Sigmoid colon (tissue), 6 donors: ENCODE measurements at regions not wholly inside any gene's neighbourhood (a gene's known extent, or its start where the extent isn't known, plus 50 kb on each side); places are given as distances from the start of the nearest gene placed in this dataset.

Experiments used
- DNase-seq: peaks from one replicate; pipeline ENCODE4 v3.0.0-alpha.2; 2019
- H3K27ac ChIP-seq, 4 donors: fragments of 200-600 bp; sonication (generic); one replicate each; pipeline ENCODE4 v1.5.1; 2016 to 2019; ENCODE audit warnings: mild to moderate bottlenecking in 1 of 4
- H3K27me3 ChIP-seq, 3 donors: fragments of 200-600 bp; sonication (generic); one replicate each; pipeline ENCODE4 v1.5.1; 2019; ENCODE audit warnings: mild to moderate bottlenecking in 1 of 3
- H3K36me3 ChIP-seq, 4 donors: fragments of 200-600 bp; sonication (generic); one replicate each; pipeline ENCODE4 v1.5.1; 2016 to 2019
- H3K4me1 ChIP-seq, 4 donors: fragments of 200-600 bp; sonication (generic); one replicate each; pipeline ENCODE4 v1.5.1; 2017 to 2019
- H3K4me3 ChIP-seq, 4 donors: fragments of 200-600 bp; sonication (generic); one replicate each; pipeline ENCODE4 v1.5.1; 2017 to 2019; ENCODE audit warnings: mild to moderate bottlenecking in 2 of 4, moderate library complexity in 1 of 4
- H3K9me3 ChIP-seq, 4 donors: fragments of 200-600 bp in 3 of 4; sonication (generic) in 3 of 4; one replicate each; pipeline versions ENCODE4 v1.5.1 to v1.6.1; 2013 to 2019
- EP300 ChIP-seq, 4 donors: sonication (generic); formaldehyde crosslinking; IDR thresholded peaks; one replicate each; pipeline ENCODE4 v1.6.1; 2017; ENCODE audit warnings: antibody characterized with exemption in 4 of 4
- POLR2A ChIP-seq, 2 donors: fragments of 450-650 bp; IDR thresholded peaks; one replicate each; pipeline ENCODE4 v1.6.1; 2016; ENCODE audit warnings: antibody characterized with exemption in 2 of 2, mild to moderate bottlenecking in 2 of 2, moderate library complexity in 2 of 2
- POLR2AphosphoS5 ChIP-seq, 4 donors: sonication (generic); formaldehyde crosslinking; IDR thresholded peaks; one replicate each; pipeline ENCODE4 v1.6.1; 2017; ENCODE audit warnings: antibody characterized with exemption in 4 of 4
- WGBS, 2 donors: extraction: QIAGEN DNeasy Blood & Tissue Kit; methylation state at CpG; one replicate each; pipeline ENCODE4 v1.1.7; 2013; 5-methylcytosine and 5-hydroxymethylcytosine counted together
- intact Hi-C: fragments of 100-400 bp; cut with DNase I; formaldehyde crosslinking; loops from one replicate; pipeline ENCODE4 v1.15.1; 2023
- TF ChIP-seq, protein P1 (sequence below), 4 experiments: fragments of 450-650 bp in 3 of 4; fragments of 200-600 bp in 1 of 4; IDR thresholded peaks; one replicate each; pipeline ENCODE4 v1.5.1; 2016 to 2019; ENCODE audit warnings: antibody characterized with exemption in 4 of 4, mild to moderate bottlenecking in 3 of 4, moderate library complexity in 2 of 4
- donor health status: healthy with polysubstance abuse.
- donor health status: healthy.

GRCh38 chr3:153731071-153731470 lies 390.1 kb upstream of the ARHGEF26 start:
- no peaks in the 10 kb centered on the region for H3K36me3 ChIP-seq
- H3K27ac ChIP-seq: no peak overlapping the region
- H3K9me3 ChIP-seq: no peaks in the 10 kb centered on the region
- no peak overlapping the region for H3K4me3 ChIP-seq
- intact Hi-C loops: no loop called here
- TF ChIP-seq, protein P1, sequence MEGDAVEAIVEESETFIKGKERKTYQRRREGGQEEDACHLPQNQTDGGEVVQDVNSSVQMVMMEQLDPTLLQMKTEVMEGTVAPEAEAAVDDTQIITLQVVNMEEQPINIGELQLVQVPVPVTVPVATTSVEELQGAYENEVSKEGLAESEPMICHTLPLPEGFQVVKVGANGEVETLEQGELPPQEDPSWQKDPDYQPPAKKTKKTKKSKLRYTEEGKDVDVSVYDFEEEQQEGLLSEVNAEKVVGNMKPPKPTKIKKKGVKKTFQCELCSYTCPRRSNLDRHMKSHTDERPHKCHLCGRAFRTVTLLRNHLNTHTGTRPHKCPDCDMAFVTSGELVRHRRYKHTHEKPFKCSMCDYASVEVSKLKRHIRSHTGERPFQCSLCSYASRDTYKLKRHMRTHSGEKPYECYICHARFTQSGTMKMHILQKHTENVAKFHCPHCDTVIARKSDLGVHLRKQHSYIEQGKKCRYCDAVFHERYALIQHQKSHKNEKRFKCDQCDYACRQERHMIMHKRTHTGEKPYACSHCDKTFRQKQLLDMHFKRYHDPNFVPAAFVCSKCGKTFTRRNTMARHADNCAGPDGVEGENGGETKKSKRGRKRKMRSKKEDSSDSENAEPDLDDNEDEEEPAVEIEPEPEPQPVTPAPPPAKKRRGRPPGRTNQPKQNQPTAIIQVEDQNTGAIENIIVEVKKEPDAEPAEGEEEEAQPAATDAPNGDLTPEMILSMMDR (IDR thresholded peaks at IDR 0.05): no peak
- TF ChIP-seq EP300 (IDR thresholded peaks at IDR 0.05): no peak
- no peak for TF ChIP-seq POLR2AphosphoS5 (IDR thresholded peaks at IDR 0.05)
- TF ChIP-seq POLR2A (IDR thresholded peaks at IDR 0.05): no peak
- H3K4me1 ChIP-seq: peaks cover 0 to 27% (median 14%) of the 10 kb centered on the region in 4 donors
- DNase-seq: no peak
- WGBS, 2 donors: 25 to 73% methylated on average over 2 of the region's 2 CpGs
- H3K27me3 ChIP-seq: no peaks in the 10 kb centered on the region

DNA sequence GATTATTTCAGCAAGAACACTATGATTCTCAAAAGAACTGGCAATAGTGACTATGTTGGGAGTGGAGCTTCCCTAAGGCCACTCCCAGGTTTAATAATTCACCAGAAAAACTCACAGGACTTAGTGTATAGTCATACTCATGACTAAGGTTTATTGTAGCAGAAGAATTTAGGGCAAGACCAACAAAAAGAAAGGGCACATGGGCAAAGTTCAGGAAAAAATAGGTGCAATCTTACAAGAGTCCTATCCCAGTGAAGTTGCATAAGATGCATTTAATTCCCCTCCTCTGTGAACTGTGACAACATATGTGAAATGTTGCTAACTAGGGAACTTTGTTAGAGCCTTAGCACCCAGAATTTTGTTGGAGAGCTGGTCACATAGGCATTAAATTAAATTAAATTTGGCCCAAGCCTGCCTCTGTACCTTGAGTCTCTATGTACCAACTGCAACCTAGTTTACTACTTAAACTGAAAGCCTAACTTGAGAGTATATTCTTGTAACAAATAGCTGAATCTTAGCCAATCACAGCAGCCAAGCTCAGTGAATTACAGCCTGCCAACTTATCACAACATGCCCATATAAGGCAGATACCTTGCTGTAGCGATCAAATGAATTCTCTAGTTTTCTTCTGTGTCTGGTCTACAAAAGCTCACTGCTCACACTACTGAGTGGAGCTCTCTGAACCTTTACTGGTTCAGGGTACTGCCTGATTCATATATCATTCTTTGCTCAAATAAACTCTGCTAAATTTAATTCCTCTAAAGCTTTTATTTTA lies 386.2 kb upstream of the ARHGEF26 start:
- no peaks in the 10 kb centered on the region for H3K27me3 ChIP-seq
- TF ChIP-seq POLR2AphosphoS5 (IDR thresholded peaks at IDR 0.05) (peak in 3 of 4 donors; percentile 9 to 50 (median 41)), POLR2A (IDR thresholded peaks at IDR 0.05) (no peak)
- no peak for DNase-seq
- WGBS, 2 donors: 19 to 65% methylated on average over 1 of the region's 1 CpG
- H3K36me3 ChIP-seq: no peaks in the 10 kb centered on the region
- peak overlapping the region; percentile 55 to 73 (median 68) for H3K27ac ChIP-seq
- no peak overlapping the region for H3K4me3 ChIP-seq
- H3K9me3 ChIP-seq: no peaks in the 10 kb centered on the region
- peaks cover 0 to 31% (median 17%) of the 10 kb centered on the region in 4 donors for H3K4me1 ChIP-seq
- intact Hi-C loops: no loop called here

DNA sequence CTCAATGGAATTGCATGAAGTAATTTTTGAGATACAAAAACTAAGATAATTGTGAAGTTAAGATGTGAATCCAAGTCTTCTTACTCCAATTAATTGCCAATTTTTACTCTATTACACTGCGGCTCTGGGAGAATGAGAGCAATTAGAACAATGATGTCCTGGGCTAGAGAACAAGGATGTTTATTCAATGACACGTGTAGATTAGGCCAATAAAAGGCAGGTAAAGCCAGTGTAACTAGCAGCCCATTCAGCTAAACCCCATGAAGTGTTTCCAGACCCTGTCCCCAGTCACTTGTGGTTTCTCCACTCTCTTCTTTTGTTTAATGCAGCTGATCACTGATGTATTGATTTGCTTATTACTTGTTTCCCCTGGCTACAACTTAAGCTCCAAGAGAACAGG lies 381.1 kb upstream of the ARHGEF26 start:
- DNase-seq: no peak
- WGBS, 2 donors: 16 to 62% methylated on average over 2 of the region's 2 CpGs
- intact Hi-C loops: no loop called here
- Histone ChIP-seq H3K4me3 (no peak overlapping the region), H3K36me3 (no peaks in the 10 kb centered on the region), H3K9me3 (no peaks in the 10 kb centered on the region), H3K4me1 (peaks cover 0 to 12% (median 11%) of the 10 kb centered on the region in 4 donors), H3K27me3 (no peaks in the 10 kb centered on the region), H3K27ac (no peak overlapping the region)
- no peak for TF ChIP-seq POLR2A (IDR thresholded peaks at IDR 0.05)
- no peak for TF ChIP-seq EP300 (IDR thresholded peaks at IDR 0.05)
- TF ChIP-seq, protein P1 (IDR thresholded peaks at IDR 0.05): no peak
- TF ChIP-seq POLR2AphosphoS5 (IDR thresholded peaks at IDR 0.05): no peak

GRCh38 chr3:153744889-153745288 lies 376.3 kb upstream of the ARHGEF26 start:
- no peak overlapping the region for H3K27ac ChIP-seq
- intact Hi-C loops: no loop called here
- H3K36me3 ChIP-seq: no peaks in the 10 kb centered on the region
- no peak for TF ChIP-seq POLR2AphosphoS5 (IDR thresholded peaks at IDR 0.05)
- TF ChIP-seq, protein P1 (IDR thresholded peaks at IDR 0.05): no peak
- no peak for TF ChIP-seq EP300 (IDR thresholded peaks at IDR 0.05)
- no peak for TF ChIP-seq POLR2A (IDR thresholded peaks at IDR 0.05)
- H3K4me3 ChIP-seq: no peak overlapping the region
- DNase-seq: no peak
- WGBS, 2 donors: 67 to 76% methylated on average over 3 of the region's 3 CpGs
- H3K27me3 ChIP-seq: no peaks in the 10 kb centered on the region
- H3K4me1 ChIP-seq: peaks cover 0 to 14% (median 9%) of the 10 kb centered on the region in 4 donors
- no peaks in the 10 kb centered on the region for H3K9me3 ChIP-seq

DNA sequence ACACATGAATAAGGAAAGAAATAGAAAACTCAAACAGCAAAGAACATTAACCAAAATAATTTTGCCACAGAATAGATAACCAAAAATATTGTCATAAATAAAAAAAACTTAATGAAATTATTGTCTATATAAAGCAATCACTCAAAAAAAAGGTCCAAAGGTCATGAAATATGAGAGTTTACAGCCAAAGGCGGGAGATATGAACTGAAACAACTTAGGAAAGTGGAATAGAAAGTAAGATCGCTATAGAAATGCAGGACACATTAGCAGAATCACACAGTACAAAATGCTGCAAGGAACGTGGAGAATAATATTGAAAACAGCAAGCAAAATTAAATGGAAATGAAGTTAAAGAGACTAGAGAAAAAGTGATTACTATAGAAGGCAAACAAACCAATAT lies 375.0 kb upstream of the ARHGEF26 start:
- Histone ChIP-seq H3K9me3 (no peaks in the 10 kb centered on the region), H3K27ac (no peak overlapping the region), H3K4me1 (peaks cover 0 to 14% (median 9%) of the 10 kb centered on the region in 4 donors), H3K36me3 (no peaks in the 10 kb centered on the region), H3K4me3 (no peak overlapping the region), H3K27me3 (no peaks in the 10 kb centered on the region)
- no peak for DNase-seq
- intact Hi-C loops: no loop called here
- TF ChIP-seq, protein P1 (IDR thresholded peaks at IDR 0.05): no peak
- TF ChIP-seq POLR2AphosphoS5 (IDR thresholded peaks at IDR 0.05) (no peak), POLR2A (IDR thresholded peaks at IDR 0.05) (no peak), EP300 (IDR thresholded peaks at IDR 0.05) (no peak)
- WGBS, 2 donors: 15 to 71% methylated on average over 3 of the region's 3 CpGs
